ENCODE measurements at regions not wholly inside any gene's neighbourhood (a gene's known extent, or its start where the extent isn't known, plus 50 kb on each side); places are given as distances from the start of the nearest gene placed in this dataset.

- Histone ChIP-seq H3K9me2 (ENCODE audit: insufficient read depth, low read length) (no peaks in the 10 kb centered on the region), H3K79me2 (replicated peaks; ENCODE audit: insufficient read depth, low read length) (no peaks in the 10 kb centered on the region), H3K36me3 (ENCODE audit: insufficient read depth, low read length) (no peaks in the 10 kb centered on the region), H4K20me1 (ENCODE audit: insufficient read depth) (no peaks in the 10 kb centered on the region), H3K9me3 (ENCODE audit: low read length) (no peaks in the 10 kb centered on the region), H3K4me3 (ENCODE audit: low read length) (no peak overlapping the region), H3K27me3 (ENCODE audit: insufficient read depth, low read depth, low read length) (no peaks in the 10 kb centered on the region), H3K4me2 (ENCODE audit: low read length) (no peak overlapping the region), H3K27ac (ENCODE audit: low read length) (no peak overlapping the region), H3K9ac (ENCODE audit: low read length) (no peak overlapping the region), H3F3A (ENCODE audit: insufficient read depth, low read length, poor library complexity, severe bottlenecking) (no peaks in the 10 kb centered on the region), H2AFZ (ENCODE audit: low read depth, low read length) (no peak overlapping the region)
- no peak for TF ChIP-seq RAD21 (conservative IDR thresholded peaks at IDR 0.05)
- no peak for TF ChIP-seq EP300 (conservative IDR thresholded peaks at IDR 0.05; ENCODE audit: poor library complexity, severe bottlenecking)
- TF ChIP-seq, protein P1, sequence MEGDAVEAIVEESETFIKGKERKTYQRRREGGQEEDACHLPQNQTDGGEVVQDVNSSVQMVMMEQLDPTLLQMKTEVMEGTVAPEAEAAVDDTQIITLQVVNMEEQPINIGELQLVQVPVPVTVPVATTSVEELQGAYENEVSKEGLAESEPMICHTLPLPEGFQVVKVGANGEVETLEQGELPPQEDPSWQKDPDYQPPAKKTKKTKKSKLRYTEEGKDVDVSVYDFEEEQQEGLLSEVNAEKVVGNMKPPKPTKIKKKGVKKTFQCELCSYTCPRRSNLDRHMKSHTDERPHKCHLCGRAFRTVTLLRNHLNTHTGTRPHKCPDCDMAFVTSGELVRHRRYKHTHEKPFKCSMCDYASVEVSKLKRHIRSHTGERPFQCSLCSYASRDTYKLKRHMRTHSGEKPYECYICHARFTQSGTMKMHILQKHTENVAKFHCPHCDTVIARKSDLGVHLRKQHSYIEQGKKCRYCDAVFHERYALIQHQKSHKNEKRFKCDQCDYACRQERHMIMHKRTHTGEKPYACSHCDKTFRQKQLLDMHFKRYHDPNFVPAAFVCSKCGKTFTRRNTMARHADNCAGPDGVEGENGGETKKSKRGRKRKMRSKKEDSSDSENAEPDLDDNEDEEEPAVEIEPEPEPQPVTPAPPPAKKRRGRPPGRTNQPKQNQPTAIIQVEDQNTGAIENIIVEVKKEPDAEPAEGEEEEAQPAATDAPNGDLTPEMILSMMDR (IDR thresholded peaks at IDR 0.05; ENCODE audit: poor library complexity, severe bottlenecking): no peak
Measured at GRCh38 chr3:110384601-110385000, 687.0 kb upstream of the NECTIN3 start.

- no peaks in the 10 kb centered on the region for H4K20me1 ChIP-seq (ENCODE audit: insufficient read depth)
- no peaks in the 10 kb centered on the region for H3K9me3 ChIP-seq (ENCODE audit: low read length)
- no peak overlapping the region for H3K4me3 ChIP-seq (ENCODE audit: low read length)
- TF ChIP-seq, protein P2, sequence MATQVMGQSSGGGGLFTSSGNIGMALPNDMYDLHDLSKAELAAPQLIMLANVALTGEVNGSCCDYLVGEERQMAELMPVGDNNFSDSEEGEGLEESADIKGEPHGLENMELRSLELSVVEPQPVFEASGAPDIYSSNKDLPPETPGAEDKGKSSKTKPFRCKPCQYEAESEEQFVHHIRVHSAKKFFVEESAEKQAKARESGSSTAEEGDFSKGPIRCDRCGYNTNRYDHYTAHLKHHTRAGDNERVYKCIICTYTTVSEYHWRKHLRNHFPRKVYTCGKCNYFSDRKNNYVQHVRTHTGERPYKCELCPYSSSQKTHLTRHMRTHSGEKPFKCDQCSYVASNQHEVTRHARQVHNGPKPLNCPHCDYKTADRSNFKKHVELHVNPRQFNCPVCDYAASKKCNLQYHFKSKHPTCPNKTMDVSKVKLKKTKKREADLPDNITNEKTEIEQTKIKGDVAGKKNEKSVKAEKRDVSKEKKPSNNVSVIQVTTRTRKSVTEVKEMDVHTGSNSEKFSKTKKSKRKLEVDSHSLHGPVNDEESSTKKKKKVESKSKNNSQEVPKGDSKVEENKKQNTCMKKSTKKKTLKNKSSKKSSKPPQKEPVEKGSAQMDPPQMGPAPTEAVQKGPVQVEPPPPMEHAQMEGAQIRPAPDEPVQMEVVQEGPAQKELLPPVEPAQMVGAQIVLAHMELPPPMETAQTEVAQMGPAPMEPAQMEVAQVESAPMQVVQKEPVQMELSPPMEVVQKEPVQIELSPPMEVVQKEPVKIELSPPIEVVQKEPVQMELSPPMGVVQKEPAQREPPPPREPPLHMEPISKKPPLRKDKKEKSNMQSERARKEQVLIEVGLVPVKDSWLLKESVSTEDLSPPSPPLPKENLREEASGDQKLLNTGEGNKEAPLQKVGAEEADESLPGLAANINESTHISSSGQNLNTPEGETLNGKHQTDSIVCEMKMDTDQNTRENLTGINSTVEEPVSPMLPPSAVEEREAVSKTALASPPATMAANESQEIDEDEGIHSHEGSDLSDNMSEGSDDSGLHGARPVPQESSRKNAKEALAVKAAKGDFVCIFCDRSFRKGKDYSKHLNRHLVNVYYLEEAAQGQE (IDR thresholded peaks at IDR 0.05; ENCODE audit: borderline replicate concordance): no peak
- TF ChIP-seq, protein P1 (IDR thresholded peaks at IDR 0.05; ENCODE audit: poor library complexity, severe bottlenecking): no peak
- no peak for TF ChIP-seq EZH2 (IDR thresholded peaks at IDR 0.05; ENCODE audit: borderline replicate concordance, insufficient read depth, low read length, poor library complexity, severe bottlenecking)
- no peak for TF ChIP-seq SMC3 (conservative IDR thresholded peaks at IDR 0.05; ENCODE audit: poor library complexity)
- no peak for TF ChIP-seq RAD21 (conservative IDR thresholded peaks at IDR 0.05)
- TF ChIP-seq EP300 (conservative IDR thresholded peaks at IDR 0.05; ENCODE audit: poor library complexity, severe bottlenecking): no peak
- TF ChIP-seq MXI1 (conservative IDR thresholded peaks at IDR 0.05; ENCODE audit: poor library complexity, severe bottlenecking): no peak
- TF ChIP-seq POLR2AphosphoS5 (IDR thresholded peaks at IDR 0.05): no peak
- no peak for TF ChIP-seq TAF1 (IDR thresholded peaks at IDR 0.05; ENCODE audit: low read depth)
- H3F3A ChIP-seq (ENCODE audit: insufficient read depth, low read length, poor library complexity, severe bottlenecking): no peaks in the 10 kb centered on the region
- H2AFZ ChIP-seq (ENCODE audit: low read depth, low read length): no peak overlapping the region
- no peak overlapping the region for H3K4me2 ChIP-seq (ENCODE audit: low read length)
- no peak overlapping the region for H3K9ac ChIP-seq (ENCODE audit: low read length)
- H3K79me2 ChIP-seq (replicated peaks; ENCODE audit: insufficient read depth, low read length): no peaks in the 10 kb centered on the region
- no peaks in the 10 kb centered on the region for H3K36me3 ChIP-seq (ENCODE audit: insufficient read depth, low read length)
- no peaks in the 10 kb centered on the region for H3K27me3 ChIP-seq (ENCODE audit: insufficient read depth, low read depth, low read length)
- no peaks in the 10 kb centered on the region for H3K9me2 ChIP-seq (ENCODE audit: insufficient read depth, low read length)
- no peak overlapping the region for H3K27ac ChIP-seq (ENCODE audit: low read length)
Measured at GRCh38 chr3:110389005-110389404, 682.6 kb upstream of the NECTIN3 start.
